AG09319 (cell line): ENCODE measurements at regions not wholly inside any gene's neighbourhood (a gene's known extent, or its start where the extent isn't known, plus 50 kb on each side); places are given as distances from the start of the nearest gene placed in this dataset.

Experiments used
- DNase-seq: peaks from one replicate; pipeline ENCODE4 v3.0.0-alpha.2; 2010; ENCODE audit warnings: low read depth; ENCODE audit errors: extremely low read depth
- TF ChIP-seq, protein P1 (sequence below): IDR thresholded peaks from 2 replicates; pipeline ENCODE4 v1.5.1; 2011; ENCODE audit warnings: low read depth, mild to moderate bottlenecking, inconsistent platforms, low read length, moderate library complexity

DNA sequence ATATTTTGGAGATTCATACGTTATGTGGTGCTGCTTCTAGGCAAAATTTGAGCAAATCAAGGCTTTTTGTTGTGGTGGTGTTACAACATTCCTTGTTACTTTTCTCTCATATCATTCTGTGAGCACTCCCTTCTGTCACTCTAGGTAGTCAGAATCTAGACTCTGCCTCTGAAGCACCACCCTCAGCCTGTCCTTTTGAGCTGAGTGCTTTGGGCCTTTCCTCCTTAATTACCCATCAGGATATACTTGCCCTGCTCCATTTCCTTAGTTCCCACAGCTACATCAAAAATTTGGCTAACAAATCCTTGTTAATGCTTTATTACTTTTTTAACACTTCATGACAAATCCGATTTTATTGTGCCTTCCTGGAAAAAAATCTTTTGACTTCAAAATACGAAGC is 289.6 kb downstream of the CALCRL start:
- no peak for DNase-seq
- TF ChIP-seq, protein P1, sequence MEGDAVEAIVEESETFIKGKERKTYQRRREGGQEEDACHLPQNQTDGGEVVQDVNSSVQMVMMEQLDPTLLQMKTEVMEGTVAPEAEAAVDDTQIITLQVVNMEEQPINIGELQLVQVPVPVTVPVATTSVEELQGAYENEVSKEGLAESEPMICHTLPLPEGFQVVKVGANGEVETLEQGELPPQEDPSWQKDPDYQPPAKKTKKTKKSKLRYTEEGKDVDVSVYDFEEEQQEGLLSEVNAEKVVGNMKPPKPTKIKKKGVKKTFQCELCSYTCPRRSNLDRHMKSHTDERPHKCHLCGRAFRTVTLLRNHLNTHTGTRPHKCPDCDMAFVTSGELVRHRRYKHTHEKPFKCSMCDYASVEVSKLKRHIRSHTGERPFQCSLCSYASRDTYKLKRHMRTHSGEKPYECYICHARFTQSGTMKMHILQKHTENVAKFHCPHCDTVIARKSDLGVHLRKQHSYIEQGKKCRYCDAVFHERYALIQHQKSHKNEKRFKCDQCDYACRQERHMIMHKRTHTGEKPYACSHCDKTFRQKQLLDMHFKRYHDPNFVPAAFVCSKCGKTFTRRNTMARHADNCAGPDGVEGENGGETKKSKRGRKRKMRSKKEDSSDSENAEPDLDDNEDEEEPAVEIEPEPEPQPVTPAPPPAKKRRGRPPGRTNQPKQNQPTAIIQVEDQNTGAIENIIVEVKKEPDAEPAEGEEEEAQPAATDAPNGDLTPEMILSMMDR: no peak

DNA sequence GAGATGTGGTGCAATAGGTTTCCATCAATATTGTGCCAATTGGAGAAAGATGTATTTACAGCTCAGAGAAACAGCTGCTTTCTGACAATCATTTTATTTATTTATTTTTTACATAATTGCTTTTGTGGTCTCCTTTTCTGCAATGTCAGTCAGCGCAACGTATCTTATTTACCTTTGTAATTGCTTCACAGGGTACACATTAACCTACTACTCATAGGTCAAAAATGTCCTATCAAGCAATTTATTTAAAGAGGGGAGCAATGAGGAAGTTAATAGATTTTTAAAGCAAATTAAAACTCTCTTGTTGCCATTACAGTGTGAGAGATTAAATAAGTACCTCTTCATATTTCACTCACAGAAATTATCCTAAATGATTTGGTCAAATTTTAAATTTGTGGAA is 291.0 kb downstream of the CALCRL start:
- TF ChIP-seq, protein P1: no peak
- DNase-seq: no peak

DNA sequence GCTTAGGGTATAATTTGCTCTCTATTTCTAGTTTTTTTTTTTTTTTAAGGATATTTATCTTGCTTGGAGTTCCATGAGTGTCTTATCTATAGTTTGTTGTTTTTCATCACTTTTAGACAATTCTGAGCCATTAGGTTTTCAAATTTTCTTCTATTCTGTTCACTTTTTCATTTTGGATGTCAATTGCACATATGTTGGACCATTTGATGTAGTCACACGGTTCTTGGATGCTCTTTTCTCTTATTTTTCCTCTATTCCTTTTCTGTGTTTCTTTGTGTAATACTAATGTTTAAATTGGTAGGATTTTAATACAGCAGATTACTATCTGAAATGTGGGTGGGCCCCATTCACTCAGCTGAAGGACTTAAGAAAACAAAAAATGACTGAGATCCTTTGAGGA is 292.6 kb downstream of the CALCRL start:
- DNase-seq: no peak

DNA sequence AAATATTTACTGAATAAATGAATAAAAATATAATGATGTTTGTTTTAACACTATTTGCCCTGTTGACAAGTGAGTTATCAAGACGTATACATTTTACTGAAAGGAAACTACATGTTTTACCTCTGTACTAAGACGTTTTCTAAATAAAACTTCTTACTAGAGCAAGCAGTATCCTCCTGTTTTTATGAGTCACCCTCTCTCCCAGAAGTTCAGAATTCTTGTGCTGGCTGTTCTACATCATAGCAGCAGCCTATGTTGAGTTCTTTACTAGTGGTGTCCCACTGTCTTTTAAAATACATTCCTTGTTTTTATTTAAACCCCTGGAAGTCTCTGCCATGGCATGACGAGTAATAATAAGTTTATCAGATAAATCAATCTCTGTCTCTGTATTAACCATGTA is 297.4 kb downstream of the CALCRL start:
- no peak for DNase-seq
- TF ChIP-seq, protein P1: no peak

More for the DNA sequence above, 292.6 kb downstream of the CALCRL start:
- TF ChIP-seq, protein P1: no peak

DNA sequence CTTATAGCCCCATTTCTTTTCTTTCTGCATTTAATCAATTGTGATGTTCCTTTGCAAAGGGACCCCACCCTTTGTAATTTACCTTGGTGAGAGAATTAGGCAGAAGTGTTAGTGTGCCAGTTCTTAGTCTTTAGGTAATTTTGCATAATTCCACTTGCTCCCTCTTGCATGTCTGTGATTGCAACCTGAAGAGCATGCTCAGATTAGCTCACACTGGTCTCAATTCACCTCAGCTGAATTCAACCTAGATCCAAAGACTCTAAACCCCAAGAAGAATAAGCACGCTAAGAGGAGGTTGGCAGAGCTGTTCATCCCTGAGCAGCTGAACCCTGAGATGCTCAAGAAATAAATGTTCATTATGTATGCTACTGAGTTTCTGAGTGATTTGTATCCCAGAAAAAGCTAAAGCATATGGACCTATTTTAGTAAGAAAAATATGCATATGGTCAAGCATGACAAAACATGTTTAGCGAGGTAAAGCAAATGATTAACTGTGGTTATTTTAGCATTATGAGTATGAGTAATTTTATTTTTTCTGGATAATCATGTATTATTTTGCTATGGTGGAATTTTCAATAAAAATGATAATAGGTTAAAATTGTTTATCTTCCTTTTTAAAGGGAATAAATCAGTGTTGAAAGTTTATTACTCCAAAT is 299.2 kb upstream of the ZSWIM2 start:
- TF ChIP-seq, protein P1: no peak
- no peak for DNase-seq

DNA sequence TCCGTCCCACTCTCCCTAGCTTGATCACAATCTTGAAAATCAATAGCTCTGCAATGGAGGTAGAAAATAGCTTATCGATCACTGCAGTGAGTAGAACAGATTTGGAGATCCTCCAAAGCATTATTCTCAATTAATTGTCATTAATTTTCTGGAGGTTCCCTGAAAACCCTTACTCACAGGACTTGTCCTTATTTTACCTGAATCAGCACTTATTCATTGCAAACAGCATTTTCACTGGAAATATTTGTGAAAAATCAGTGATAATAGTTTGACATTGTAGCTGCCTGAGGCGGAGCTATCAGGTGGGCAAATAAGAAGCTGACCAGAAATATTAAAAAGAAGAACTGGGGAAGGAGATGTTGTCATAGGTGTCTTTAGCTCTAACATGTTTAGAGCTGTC is 294.6 kb upstream of the ZSWIM2 start:
- no peak for DNase-seq
- TF ChIP-seq, protein P1: no peak

GRCh38 chr2:187139469-187139868 is 290.5 kb upstream of the ZSWIM2 start:
- TF ChIP-seq, protein P1: no peak
- no peak for DNase-seq
